Caki2 (cell line): ENCODE measurements at regions not wholly inside any gene's neighbourhood (a gene's known extent, or its start where the extent isn't known, plus 50 kb on each side); places are given as distances from the start of the nearest gene placed in this dataset.

Source experiments
- DNase-seq: peaks from one replicate; pipeline ENCODE4 v3.0.0-alpha.2; 2015; ENCODE audit warnings: low read depth
- in situ Hi-C: cut with HindIII; loops from 2 replicates; pipeline ENCODE4 v1.10.0; 2016; ENCODE audit warnings: low sequenced_read_pairs, low pct_unique_long_range_greater_than_20kb, mixed read lengths

- in situ Hi-C loops: no loop called here
Observed at GRCh38 chr6:148170286-148170685, 172.4 kb upstream of the SASH1 start.

GRCh38 chr6:148173548-148173947 is 169.1 kb upstream of the SASH1 start:
- no peak for DNase-seq
- in situ Hi-C loops: no loop called here

More at GRCh38 chr6:148170286-148170685, 172.4 kb upstream of the SASH1 start:
- no peak for DNase-seq

DNA sequence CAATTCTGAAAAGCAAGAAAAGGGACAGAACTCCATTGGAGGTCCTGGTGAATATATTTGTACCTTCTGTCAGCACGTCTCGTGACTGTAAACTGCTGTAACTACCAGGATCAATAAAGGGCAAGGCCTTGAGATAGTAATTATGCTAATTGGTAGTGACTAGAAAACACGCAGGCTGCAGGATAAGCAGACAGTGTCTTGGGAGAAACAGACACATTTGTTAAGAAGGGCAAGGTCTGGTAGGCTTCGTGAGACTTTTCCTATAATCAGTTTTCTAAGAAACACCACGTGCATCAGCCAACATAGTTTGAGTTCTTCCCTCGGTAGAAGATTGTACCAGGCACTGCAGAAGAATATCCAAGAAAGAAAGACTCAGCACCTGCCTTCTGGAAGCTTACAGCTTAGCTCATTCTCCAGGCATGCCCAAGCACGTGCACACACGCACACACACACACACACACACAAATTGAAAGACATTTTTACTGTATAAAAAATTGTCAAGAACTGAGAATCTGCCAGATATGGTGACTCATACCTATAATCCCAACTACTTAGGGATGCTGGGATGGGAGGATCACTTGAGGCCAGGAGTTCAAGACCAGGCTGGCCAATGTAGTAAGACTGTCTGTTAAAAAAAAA is 167.0 kb upstream of the SASH1 start:
- no peak for DNase-seq
- in situ Hi-C loops: no loop called here

DNA sequence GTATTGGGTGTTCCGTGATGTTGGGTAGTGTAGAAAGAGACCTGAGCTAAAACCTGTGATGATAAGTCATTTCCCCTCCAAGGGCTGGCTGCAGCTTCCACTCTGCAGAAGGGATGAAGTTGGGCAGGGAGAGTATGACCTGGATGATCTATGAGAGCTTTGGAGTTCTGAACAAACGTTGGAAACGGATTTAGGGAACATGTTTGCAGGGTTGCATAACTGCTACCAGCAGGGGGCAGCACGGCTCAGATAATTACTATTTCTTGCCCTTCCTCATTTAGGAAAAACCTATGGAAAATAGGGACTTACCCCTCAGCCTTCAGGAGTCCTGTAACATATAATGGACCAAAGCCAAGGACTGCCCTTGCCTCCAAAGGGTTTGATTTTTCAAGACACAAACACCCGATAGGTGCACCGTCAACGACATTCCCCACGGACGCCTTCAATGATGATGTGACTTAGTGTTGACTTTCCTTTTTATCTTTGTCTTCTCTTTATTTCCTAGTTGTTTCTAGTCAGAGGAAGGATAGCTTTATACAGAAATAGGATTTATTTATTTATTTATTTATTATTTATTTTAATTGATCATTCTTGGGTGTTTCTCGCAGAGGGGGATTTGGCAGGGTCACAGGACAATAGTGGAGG is 164.9 kb upstream of the SASH1 start:
- in situ Hi-C loops: no loop called here
- no peak for DNase-seq

DNA sequence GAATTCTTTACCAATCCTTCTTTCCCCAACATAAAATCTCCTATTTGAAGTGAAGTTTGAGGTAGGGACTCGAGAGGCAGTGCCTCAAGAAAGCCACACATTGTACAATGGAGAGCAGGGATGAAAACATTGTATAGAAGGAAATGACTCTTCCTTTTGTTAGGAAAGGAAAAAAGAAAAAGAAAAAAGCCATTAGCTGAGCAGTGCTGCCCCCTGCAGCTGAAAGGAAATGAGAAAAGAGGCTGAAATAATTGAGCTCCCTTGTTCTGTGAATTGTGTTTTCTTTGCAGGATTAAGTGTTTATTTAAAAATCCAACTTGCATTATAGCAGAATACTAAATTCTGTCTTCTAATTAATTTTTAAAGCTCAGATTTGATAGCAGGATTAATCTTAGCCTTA is 162.9 kb upstream of the SASH1 start:
- in situ Hi-C loops: no loop called here
- DNase-seq: peak; percentile 43

GRCh38 chr6:148182378-148182777 is 160.3 kb upstream of the SASH1 start:
- DNase-seq: no peak
- in situ Hi-C loops: no loop called here

- DNase-seq: no peak
- in situ Hi-C loops: no loop called here
Observed at GRCh38 chr6:148183776-148184175, 158.9 kb upstream of the SASH1 start.

DNA sequence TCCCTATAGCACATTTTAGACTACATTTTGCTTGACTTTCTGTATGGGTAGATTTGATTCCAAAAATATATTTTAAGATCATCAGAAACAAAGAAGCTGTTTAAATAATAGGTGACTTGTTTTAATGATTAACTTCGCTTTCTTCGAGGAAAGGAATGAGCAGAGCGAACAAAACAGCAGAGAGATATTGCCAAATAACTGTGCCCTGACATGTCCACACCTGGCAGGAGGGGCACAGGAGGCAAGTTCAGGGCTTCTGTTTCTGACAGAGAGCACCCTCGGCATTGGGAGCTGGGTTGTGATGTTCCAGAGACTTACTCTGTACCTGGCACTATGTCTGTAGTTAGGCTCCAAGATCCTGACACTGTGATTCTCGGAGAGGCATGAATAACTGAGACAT is 155.7 kb upstream of the SASH1 start:
- in situ Hi-C loops: no loop called here
- DNase-seq: no peak

DNA sequence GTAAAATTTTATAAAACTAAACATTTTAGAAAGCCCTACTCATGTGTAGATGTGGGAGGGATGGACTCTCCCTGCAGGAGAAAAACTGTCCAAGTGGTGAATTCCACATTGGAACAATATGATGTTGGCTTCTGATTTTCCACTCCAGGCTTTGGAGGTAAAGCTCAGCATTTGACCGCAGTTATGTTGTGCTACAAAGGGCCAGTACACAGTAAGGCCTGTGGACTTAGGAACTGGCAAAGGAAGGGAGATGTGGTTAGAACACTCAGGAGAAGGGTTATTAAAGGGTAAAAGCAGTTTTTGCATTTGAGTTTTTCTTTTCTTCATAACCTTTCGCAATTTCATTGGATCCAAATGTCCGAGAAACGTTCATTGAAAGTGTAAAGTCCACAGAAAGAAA is 150.3 kb upstream of the SASH1 start:
- peak; percentile 62 for DNase-seq
- in situ Hi-C loops: no loop called here

- in situ Hi-C loops: no loop called here
- peak; percentile 88 for DNase-seq
Observed at GRCh38 chr6:148193063-148193680, 149.5 kb upstream of the SASH1 start.

GRCh38 chr6:148195511-148195910 is 147.1 kb upstream of the SASH1 start:
- no peak for DNase-seq
- in situ Hi-C loops: no loop called here

DNA sequence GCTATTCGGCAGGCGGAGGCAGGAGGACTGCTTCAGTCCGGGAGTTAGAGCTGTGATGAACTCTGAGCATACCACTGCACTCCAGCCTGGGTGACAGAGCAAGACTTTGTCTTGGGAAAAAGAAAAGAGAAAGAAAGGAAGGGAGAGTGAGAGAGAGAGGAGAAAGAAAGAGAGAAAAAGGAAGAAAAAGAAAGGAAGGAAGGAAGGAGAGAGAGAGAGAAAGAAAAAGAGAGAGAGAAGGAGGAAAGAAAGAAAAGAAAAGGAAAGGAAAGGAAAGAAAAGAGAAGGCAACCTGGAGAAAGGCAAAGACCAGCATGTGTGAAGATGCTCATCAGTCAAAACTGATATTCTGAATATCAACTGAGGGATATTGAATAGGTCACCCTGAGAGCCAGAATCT is 143.1 kb upstream of the SASH1 start:
- DNase-seq: no peak
- in situ Hi-C loops: no loop called here

GRCh38 chr6:148200293-148200692 is 142.3 kb upstream of the SASH1 start:
- in situ Hi-C loops: no loop called here
- DNase-seq: no peak

GRCh38 chr6:148200781-148201180 is 141.9 kb upstream of the SASH1 start:
- in situ Hi-C loops: no loop called here
- no peak for DNase-seq

DNA sequence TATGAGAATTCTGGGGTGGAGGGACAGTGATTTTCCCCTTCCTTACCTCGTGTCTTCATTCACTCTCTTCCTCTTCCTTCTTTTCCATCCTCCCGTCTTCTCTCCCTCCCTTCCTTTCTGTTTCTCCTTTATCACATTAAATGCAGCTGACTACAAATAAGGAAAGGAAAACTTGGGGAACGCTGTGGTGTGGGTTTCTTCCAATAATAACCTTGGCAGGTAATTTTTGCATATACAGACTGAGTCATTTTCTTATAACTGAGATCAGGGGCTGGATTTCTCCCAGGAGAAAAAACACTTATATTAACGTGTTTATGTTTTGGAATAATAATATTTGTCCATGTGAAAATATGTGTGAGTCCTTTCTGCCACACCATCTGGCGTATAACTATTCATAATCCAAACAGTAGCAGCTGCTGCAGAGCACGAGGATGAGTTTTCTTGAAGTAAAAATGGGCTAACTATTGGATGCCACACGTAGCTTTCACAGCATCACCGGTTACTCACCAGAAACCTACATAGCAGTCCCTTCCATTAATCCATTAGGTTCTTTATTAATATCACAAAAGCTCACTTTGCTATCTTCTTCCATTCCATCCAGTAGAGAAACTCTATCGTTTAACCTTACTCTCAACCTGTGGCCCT is 139.2 kb upstream of the SASH1 start:
- DNase-seq: no peak
- in situ Hi-C loops: no loop called here

DNA sequence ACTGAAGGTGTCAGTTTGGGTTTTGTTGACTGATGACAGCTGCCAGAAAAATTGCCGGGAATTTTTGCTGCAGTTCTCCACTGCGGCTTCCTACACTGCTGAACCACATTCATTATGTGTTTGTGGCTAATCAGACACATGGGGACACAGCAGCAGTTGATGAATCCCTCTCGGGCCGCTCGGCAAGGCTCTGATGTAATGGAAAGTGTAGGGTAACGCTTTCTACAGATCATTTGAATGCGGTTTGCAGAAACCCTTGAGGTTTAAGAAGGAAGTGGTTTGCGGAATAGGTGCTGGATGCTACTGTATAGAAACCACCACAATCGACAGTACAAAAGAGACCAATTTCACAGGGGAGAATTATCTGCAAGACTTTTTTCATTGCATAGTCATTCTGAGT is 138.7 kb upstream of the SASH1 start:
- no peak for DNase-seq
- in situ Hi-C loops: no loop called here

DNA sequence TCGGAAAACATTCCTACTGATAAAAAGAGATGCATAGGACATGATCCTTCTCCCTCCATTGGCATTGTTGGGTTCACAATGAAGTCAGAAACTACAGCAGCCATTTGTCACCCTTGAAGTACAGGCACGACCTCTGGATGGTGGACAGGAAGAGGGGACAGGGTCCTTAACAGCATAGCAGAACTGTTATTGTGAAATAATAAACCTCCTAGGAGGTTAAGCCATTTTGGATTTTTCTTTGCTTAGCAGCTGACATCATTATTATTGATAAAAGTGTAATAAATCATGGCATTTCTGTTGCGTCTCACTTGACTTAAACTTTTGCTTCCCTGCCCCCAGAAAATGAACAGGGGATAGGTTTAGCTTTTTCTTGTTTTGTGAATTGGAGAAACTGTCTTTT is 134.3 kb upstream of the SASH1 start:
- in situ Hi-C loops: no loop called here
- no peak for DNase-seq

DNA sequence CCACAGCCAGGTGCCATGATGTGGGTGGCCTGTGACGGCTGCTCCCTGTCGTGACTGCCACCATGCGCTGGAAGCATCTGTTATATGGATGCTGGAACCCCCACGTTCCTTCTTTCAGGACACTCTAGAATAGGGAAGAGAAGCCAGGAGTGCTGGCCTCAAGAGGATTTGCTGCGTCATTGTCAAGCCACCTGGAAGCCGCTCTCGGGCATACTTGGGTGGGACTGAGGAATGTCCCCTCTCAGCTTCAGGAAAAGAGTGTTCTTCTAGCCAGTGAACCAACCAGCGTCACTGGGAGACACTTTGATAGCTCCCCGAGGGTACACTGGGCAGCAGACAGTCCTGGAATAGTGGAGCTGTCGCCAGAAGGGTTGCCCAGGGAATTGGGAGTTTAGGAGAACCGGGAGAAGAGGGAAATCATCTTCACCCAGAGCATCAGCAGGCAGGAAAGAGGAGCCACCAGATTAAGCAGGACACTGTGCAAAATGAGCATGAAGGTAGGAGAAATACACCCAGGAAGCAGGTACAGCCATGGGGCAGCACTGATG is 130.8 kb upstream of the SASH1 start:
- in situ Hi-C loops: no loop called here
- no peak for DNase-seq

DNA sequence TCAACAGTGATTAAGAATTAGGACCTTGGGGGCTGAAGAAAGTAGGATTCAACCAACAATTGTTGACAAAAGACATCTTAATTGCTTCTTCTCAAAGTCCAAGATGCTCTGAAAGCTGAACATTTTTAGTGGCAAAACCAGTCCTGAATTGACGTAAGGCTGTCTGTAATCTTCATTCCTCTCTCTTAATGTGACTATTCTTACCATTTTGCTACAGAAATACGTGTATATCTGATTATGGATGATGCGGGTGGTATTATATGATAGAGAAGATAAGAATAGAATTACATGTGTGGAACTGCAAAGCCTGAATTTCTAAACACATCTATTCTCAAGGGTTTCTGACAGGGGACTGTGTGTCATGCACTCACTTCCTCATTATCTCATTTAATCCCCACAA is 130.3 kb upstream of the SASH1 start:
- in situ Hi-C loops: no loop called here

More for the DNA sequence above, 130.3 kb upstream of the SASH1 start:
- DNase-seq: no peak
